HG03025 (cell line): ENCODE measurements at regions not wholly inside any gene's neighbourhood (a gene's known extent, or its start where the extent isn't known, plus 50 kb on each side); places are given as distances from the start of the nearest gene placed in this dataset.

ENCODE experiments used
- ATAC-seq: cut with Tn5 transposase; IDR thresholded peaks from one replicate; pipeline ENCODE4 v1.9.1; 2021; ENCODE audit warnings: mild to moderate bottlenecking, moderate library complexity; ENCODE audit not compliant: unreplicated experiment, low FRiP score

DNA sequence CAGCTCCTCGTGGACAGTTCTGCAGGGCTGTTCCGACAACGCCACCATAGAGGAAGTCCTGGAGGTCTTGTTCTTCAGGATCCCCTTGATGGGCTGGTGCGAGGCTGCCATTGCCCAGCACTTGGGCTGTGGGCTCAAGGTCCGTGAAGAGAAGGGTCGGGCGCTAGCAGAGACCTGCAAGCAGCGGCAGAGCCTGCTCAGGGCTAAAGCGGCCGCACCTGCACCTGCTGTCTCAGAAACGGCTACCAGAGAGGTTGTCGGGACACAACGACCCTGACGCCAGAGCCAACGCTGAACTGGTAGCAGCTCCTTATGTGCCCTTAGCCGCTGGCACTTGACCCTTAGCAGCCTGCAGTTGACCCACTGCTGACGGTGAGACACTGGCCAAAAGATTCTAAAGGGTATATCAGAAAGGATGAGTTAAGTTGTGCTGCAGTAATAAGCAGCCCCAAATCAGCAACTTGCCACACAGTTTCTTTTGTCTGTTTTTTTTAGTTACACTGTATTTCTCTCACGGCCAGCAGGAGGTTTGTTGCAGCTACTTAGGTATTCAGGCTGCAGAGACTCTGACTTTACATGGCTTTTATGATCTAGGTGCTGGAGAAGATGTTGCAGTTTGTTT lies 55.5 kb upstream of the ST6GAL2 start:
- ATAC-seq: no peak

DNA sequence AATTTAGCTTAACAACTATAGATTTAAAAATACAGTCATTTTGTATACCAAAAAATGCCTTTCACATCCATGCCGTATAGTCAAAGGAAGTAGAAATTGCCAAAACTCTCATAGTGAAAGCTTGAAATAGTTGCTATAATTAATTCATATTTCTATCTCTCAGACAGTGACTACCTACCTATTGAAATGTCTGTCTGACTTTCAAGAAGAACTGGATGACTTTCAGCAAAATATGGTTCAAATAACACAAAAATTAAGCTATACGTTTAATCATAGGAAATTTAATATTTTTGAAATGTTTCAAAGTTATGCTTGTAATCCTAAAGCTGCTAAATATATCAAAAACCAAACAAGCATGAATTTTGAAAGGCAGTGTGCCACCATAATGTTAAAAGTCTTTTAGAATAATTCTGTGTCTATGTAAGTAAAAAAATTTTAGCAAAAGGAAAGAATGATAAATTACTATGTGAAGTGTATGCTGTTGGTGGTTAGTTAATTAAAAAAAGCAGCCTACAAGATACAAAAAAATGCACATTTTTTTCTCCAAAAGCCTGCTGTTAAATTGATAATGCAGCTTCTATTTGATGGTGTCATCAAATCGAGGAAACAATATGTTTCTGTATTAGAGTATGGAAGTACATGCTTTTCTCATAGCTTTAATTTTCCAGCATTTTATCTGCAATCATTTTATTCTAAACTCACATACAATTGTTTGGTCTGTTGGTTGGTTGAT lies 57.7 kb upstream of the ST6GAL2 start:
- ATAC-seq: no peak

DNA sequence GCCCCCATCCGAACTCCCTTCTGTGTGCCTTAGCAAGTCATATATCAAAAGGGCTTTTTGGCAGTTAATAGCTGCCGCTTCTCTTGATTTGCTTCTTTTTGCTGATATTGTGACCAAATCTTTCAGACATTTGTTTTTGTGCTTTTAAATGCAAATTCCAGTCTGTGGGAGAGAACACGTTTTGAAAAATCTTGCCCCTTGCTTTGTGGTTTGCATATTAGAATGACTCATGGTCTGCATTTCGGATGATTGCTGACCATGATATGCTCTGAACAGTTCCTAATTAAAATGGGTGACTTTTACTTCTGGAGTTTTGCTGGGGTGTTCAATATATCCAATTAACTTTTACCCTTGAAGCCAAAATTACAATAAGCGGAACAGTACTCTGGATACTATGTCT lies 58.2 kb upstream of the ST6GAL2 start:
- no peak for ATAC-seq

DNA sequence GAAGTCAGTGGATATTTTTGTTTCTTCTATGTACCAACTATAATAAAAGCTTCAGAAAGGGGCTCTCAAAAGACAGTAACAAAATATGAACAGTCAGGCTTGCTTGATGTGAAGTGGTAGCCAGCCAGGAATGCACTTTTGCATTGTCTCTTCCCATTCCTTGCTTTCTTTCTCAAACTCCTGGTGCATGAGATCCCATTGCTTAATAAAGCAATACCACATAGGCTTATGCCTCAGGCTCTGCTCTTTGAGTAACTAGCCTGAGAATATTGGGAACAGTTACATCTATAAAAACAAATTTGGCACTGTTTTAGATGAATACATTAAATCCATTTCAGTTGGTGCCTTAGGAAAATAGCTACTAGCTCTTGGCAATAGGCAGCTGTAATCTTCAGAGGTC lies 62.6 kb upstream of the ST6GAL2 start:
- ATAC-seq: no peak

DNA sequence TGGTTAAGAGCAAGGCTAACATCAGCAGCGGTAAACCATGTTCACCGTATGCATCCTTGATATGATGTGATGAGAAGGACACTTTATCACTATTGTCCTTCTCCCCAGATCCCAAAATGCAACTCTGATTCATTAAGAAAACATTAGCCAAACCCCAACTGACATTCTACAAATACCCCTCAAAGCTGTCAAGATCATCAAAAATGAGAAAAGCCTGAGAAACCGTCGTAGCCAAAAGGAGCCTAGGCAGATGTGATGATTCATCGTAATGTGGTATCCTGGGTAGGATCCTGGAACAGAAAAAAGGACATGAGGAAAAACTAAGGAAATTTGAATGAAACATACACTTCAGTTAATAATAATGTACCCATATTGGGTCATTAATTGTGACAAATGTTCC lies 67.3 kb upstream of the ST6GAL2 start:
- no peak for ATAC-seq

DNA sequence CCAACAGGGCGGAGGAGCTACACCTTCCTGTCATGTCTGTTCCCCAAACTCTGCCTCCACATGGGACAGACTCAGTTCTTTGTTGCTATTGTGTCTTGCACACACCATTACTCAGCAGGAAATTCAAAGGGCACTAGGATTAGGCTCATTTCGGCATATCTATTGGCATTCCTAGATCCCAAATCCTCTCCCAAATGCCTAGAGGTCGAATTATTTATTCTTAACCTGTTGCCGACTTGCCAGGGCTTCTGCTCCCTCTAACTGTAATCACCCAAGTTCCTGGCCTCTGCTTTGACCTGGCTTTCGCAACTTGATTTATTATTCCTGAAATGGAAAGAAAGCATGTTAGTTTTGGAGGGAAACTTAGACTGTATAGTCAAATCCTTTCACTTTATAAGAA lies 67.8 kb upstream of the ST6GAL2 start:
- no peak for ATAC-seq

DNA sequence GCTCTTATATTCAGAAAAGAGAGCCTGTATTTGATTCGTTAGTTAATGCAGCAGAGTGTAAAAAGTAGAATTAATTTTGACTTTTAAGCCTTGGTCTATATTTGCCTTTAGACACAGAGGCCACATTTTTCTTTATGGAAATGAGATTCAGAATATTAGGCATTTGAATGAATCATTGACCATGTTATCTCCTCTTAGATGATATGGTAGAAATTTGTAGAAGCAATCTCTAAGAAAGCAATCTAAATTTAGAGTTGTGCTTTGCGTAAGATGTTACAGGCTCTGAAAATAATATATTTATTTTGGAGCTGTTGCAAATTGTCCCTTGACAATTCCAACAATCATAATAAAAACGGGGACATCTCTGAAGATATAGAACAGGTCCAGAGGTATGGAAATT lies 68.3 kb upstream of the ST6GAL2 start:
- no peak for ATAC-seq

DNA sequence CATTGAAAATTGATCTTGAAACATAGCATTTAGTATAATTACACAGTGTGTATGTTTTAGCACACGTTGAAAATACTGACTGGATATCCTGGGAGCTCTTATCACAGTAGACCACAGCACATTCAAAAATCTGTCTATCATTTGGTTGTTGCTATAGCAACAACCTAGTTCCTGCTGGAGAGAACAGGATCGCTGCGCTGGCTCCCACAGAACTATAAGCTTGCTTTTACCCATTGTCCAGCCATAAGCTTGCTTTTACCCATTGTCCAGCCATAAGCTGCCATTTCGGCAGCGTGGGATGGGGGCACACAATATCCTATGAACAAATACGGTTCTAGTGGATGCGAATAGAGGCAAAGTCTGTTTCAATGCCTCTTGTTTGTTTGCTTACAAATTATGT lies 70.4 kb upstream of the ST6GAL2 start:
- ATAC-seq: no peak

DNA sequence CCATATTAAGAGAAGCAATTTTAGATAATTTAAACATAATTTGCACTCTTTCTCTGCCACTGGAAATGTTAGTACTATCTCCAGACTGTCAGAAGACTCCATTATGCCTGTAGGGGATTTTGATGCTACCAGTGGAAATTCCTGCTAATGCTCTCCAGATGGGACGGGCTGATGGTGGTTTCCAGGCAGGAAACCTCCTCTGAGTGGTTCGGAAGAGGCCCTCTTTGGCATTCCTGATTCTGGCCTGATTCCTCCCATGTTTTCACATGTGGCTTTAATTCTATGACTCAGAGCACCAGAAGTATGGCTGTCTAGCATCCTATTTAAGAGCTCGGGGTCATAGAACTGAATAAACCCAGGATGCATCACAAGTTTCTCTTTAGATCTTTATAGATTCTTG lies 70.9 kb upstream of the ST6GAL2 start:
- ATAC-seq: no peak

DNA sequence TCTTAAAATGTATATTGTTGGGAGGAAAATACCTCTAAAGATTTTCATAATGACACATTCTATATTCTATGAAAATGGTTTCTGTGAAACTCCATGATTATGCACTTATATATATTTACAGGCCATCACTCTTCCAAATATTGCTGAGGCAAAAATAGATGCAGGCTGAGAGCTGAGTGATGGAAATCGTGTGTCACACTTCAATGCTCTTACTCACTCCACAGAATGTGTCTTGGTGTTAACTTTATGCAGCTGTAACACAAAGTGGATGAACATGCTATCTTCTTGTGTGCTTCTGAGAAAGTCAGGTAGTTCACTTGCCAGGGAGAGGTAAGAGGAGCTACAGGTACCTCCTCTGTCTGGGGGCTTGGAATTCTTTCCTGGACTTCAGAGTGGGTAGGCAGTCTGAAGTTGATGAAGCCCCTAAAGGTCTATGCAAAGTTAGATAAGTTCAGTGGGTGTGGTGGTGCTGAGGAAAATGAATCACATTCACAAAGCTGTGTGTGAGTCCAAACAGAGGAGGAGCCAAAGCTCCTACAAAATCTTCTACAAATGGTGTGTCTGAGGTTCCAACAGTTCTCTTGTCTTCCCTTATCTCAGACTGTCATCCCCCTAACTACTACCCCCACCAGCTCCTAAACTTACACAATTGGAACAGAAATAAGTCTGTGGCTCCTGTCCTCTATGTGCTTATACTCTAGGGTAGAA lies 74.2 kb upstream of the ST6GAL2 start:
- ATAC-seq: no peak

DNA sequence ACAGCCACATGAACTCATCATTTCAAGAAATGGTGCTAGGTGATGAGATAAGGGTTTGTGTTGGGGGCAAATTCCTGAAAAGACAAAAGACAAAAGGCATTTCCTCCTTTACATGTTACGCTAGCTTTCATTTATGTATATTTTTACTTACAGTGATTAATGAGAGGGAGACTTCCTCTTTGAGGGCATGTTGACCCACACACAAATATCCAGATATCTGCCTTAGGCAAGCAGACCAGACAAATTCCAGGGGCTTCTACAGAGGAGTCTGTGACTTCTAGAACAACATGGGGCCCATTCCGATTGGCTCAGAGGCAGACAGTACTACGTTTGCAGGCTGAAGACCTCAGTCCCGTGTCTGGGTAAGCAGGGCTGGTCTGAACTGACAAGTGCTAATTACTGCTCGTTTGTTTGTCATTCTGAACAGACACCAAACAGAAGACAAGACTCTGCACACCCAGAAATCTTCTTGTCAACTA lies 74.8 kb upstream of the ST6GAL2 start:
- ATAC-seq: no peak

DNA sequence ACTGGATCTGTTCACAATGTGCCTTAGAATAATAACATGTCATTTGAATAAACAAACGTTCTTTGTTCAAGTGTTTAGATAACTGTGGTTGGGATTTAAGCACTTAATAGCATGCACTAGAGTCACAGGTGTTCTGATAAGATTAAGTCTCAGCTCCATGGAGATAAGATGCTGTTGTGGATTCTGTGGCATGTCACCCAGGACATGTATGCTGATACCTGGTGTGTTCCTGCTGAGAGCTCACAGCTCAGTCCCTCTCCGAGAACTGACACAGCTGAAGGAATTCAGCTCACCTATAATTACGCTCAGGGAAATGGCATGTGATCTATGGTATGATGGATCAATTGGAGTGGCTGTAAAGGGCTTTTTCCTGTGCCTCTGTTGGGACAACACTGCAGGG lies 75.4 kb upstream of the ST6GAL2 start:
- no peak for ATAC-seq

DNA sequence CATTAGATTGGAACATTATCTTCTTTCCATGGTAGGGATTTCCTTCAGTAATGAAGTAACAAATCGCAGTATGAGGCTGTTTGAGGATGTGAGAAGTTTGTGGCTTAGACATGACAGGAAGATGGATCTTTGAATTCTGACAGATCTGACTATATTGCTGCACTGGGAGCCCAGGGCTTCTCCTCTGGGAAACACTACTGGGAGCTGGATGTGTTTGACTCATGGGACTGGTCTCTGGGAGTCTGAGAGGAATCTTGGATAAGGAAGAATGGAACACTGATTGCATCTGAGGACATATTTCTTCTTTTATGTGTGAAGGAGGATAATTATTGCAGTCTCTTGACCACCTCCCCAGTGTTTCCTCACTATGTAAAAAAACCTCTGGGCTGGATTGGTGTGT lies 77.2 kb upstream of the ST6GAL2 start:
- ATAC-seq: no peak

DNA sequence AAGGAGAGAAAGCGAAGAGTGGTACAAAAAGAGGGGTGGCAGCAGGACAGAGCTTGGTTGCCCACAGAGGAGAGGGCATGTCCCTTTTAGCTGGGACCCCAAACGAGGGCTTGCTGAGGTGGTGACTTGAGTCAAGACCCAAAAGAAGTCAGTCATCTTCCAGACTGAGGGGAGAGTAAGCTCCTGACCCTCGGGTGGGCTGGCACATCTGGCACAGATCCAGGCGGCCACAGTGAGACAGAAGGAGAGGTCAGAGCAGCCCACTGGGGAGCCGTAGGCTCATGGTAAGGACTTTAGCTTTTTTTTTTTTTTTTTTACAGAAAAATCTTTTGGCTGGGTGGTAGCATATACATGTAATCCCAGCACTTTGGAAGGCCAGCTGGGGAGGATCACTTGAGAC lies 77.9 kb upstream of the ST6GAL2 start:
- no peak for ATAC-seq

DNA sequence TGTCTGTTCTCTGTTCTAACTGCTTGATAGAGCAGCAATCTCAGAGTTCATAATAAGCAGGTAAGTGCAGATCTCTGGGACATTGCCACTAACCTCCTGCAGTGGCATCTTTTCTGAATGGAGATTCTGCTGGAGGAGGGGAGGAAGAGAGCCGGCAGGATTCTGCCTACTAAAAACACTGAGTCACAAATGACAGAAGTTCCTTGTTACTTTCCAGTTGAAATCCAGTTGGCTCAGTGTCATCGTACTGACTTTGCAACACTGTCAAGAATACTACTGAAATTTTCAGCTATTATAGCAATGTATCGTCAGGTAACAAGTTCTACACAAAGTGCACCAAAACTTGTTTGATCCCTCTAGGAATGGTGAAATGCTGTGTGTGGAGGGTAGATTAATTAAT lies 79.6 kb upstream of the ST6GAL2 start:
- ATAC-seq: no peak

DNA sequence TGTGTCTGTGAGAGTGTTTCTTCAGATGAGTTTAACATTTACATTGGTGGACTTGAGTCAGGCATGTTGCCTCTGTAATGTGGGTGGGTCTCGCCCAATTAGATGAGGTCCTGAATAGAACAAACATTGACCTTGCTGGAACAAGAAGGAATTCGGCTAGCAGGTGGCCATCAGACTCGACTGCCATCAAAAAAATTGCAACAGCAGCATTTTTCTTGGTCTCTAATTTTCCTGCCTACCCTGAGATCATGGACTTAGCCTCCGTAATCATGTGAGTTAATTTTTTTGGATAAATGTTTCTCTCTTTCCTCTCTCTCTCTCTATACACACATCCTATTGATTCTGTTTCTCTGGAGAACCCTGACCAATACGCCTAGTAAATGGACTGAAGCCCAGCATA lies 83.8 kb upstream of the ST6GAL2 start:
- no peak for ATAC-seq

DNA sequence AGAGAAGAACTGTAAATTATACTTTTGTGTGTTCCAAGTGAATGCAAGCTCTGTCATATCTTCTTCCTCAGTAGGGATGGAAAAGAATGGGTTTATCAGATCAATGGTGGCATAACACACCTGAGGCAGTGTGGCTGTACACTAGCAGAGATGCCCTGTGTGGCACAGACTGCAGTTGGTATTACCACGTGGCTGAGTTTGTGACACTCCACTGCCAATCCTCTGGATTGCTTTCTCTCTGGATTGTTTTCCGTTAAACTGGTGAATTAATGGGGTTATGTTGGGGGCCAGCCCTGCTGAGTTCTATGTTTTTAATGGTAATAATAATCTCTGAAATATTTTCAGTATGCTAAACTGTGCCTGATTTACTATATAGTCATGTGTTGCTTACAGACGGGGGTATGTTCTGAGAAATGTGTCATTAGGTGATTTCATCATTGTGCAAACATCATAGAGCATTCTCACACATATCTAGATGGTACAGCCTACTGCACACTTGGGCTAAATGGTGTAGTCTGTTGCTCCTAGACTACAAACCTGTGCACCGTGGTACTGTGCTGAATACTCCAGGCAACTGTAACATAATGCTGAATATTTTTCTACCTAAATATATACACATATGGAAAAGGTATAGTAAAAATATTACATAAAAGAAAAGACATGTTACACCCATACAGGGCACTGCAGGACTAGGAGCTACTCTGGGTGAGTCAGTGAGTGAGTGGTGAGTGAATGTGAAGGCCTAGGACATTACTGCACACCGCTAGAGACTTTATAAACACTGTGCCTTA lies 84.7 kb upstream of the ST6GAL2 start:
- no peak for ATAC-seq

DNA sequence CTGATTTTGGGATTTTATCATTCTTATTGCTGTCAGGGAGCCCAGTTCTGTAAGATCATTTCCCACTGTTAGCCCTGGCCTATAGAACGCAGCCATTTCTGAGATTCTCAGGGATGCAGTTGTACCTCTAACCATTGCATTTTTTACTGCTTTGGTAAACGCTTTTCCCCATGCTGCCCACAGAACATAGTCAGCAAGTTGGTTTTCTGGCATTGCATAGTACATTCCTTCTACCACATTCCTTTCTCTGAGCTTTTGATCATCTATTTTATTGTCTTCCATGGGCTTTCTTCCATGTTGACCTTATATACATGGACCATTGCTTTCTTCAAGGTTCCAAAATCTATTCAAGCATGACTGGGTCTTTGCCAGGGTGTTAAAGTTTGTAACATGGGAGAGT lies 86.8 kb upstream of the ST6GAL2 start:
- ATAC-seq: no peak

DNA sequence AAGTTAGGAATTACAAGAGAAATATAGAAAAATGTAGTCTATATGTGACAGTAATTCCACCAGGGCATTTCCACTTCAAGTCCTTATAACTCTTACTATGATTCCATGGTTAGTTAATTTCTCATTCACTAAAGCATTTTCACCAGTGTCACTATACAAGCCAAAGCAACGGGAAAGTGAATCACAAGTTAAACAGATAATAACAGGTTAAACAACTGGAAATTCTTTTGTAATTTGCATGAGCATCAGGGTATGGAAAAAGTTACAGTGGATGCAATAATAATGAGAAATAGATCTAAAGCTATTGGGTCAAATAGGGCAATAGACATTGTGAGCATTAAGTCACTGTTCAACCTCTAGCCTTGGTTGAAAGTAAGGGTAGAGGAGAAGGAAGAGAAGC lies 88.9 kb upstream of the ST6GAL2 start:
- ATAC-seq: no peak

DNA sequence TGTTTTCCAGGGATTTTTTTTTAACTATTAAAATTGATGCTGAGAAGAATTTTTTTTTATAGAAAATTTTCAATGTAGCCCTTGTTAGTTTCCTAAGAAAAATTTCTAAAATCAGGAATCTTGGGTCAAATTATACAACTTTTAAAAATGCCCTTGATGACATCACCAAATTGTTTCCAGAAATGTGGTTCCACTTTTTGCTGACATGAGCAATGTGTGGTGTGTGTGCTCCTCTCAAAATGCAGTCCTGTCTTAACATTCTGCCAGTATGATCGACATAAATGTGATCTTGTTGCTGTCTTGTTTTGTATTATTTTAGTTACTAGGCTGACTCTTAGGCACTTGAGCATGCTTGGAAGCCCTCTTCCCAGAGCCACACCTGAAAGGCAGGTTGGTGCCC lies 89.7 kb upstream of the ST6GAL2 start:
- no peak for ATAC-seq

DNA sequence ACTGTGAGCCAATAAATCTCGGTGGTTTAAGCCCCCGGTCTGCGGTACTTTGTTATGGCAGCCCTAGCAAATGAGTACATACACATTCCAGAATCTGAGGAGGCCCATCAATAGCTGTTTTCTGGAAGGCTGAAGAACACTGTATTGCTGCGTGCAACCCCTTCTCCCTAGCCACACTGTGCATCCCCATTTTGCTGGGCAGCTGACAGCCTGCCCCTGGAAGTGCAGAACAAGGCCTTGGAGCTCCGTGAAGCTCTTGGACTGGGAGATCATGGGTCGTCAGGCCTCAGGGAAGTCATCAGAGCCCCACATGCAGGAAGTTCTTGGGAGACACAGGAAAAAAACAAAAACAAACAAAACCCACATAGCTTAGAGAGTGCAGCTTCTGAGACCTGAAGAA lies 90.6 kb upstream of the ST6GAL2 start:
- ATAC-seq: no peak
